ENCODE measurements at regions not wholly inside any gene's neighbourhood (a gene's known extent, or its start where the extent isn't known, plus 50 kb on each side); places are given as distances from the start of the nearest gene placed in this dataset.
"Not testable (repeated sequence)": the region's sequence is repeated elsewhere in the genome, so short reads cannot be mapped to it uniquely, and the experiment has no call there.

DNA sequence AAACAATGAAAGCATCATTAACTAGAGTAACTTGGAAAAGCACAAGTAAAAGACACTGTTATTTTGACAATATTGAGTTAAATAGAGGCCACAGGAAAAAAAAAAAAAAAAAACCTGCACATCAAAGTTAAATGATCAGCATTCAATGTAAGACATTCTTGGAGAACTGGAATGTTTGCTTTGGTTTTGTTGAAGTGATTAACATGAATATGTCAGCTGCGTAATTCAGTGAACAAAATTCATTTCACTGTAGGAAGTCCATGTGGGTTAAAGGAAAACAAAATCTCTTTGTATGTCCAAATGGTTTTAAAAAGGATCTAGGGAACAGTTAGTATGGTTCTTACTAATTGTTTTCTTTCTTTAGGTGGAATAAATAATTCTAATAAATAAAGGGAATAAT is 252.8 kb upstream of the CNTN6 start:
- DNase-seq, result no peak

DNA sequence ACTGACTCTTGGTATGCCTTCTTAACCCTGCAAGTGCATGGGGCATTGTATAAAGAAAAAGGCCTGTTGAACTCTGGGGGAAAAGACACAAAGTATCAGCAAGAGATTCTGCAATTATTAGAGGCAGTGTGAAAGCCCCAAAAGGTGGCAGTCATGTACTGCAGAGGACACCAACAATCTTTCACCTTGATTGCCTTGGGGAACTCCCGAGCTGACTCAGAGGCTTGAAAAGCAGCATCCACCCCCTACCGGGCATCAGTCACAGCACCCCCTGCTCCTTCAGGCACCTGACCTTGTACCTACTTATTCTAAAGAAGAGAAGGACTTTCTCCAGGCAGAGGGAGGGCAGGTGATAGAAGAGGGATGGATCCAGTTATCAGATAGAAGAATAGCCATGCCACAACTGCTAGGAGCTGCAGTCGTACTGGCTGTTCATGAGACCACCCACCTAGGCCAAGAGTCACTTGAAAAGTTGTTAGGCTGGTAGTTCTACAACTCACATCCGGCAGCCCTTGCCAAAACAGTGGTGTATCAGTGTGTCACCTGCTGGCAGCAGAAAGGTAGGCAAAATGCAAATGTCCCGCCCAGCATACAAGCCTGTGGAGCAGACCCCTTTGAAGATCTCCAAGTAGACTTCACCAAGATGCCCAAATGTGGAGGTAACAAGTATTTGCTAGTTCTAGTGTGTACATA is 241.6 kb upstream of the CNTN6 start:
- no peak for DNase-seq

DNA sequence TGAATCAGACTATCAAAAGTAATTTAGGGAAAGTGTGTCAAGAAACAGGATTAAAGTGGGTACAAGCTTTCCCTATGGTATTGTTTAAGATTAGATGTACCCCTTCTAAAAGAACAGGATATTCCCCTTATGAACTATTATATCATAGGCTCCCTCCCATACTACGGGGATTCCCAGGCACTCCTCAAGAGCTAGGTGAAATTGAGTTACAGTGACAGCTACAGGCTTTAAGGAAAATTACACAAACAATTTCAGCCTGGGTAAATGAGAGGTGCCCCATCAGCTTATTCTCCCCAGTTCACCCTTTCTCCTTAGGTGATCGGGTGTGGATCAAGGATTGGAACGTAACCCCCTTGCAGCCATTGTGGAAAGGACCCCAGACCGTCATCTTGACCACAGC is 240.8 kb upstream of the CNTN6 start:
- no peak for DNase-seq

DNA sequence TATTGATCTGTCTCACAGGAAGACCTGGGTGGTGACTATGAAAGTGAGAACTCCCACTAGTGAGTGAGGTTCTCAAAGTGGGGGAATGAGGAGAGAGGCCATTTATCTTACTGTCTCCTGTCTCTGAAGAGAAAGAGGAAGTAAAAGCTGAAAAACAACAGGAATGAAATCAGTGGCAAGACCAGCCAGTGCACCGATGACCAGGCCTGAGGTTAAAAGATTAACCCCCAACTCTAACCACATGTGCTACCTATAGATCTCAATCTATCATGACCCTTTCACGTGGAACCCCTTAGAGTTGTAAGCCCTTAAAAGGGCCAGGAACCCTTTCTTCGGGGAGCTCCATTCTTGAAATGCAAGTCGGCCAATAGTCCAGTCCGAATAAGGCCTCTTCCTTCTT is 239.3 kb upstream of the CNTN6 start:
- no peak for DNase-seq

DNA sequence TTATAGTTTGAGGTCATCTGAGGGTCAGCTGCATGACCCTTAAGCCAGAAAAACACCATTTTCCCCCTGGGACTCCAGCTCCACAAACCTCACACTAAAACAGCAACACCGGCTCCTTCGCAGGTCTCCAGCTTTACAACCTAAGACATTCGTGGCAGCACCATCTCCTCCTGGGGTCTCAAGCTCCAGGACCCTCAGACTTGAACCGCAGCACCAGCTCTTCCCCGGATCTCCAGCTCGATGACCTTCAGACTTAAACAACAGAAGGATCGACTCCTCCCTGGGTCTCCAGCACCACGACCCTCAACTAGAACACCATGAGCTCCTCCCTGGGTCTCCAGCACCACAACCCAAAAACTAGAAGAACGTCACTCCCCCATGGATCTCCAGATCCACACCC is 233.7 kb upstream of the CNTN6 start:
- DNase-seq, result no peak

DNA sequence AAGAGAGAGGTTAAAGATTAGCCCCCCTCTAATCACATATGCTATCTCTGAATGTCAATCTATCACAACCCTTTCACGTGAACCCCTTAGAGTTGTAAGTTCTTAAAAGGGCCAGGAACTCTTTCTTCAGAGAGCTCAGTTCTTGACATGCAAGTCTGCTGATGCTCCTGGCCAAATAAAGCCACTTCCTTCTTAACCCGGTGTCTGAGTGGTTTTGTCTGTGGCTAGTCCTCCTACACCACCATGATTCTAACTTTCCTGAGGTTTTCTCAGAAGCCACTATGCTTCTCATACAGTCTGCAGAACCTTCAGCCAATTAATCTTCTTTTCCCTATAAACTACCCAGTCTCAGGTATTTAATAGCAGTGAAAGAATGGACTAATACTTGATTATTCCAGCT is 231.1 kb upstream of the CNTN6 start:
- no peak for DNase-seq

DNA sequence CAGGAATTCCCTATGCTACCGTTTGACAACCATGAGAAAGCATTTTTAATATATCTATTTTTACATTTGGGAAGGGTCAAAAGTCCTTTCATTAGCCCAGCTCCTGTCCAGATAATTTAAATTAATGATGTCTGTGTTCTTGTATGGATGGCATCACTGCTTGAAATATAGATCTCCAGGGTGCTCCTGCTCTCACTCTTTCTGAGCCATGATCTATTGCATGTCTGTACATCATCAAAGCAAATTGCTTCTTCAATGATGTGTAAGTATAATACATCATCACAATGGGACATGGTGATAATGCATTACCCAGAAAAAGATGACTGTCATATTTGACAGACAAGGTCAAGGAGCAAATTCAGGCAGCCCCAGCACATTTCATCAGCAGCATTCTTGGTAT is 223.6 kb upstream of the CNTN6 start:
- no peak for DNase-seq

DNA sequence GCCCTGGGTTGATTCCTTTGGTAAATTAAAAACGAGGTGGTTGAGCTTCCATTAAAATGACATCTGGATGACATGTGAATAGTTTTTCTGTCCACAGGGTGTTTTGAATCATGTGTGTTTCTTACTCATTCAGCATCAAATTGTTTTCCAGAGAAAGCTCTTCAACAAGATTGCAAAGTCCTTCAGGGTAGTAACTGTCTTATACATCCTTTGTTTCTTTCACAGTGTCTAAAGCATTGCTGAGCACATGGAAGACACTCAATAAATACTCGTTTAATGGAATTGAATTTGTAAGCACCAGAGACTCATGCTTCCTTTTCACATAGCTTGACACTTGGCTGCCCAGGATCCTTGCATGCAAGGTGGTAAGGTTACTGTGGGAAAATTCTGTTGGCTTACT is 223.1 kb upstream of the CNTN6 start:
- no peak for DNase-seq

DNA sequence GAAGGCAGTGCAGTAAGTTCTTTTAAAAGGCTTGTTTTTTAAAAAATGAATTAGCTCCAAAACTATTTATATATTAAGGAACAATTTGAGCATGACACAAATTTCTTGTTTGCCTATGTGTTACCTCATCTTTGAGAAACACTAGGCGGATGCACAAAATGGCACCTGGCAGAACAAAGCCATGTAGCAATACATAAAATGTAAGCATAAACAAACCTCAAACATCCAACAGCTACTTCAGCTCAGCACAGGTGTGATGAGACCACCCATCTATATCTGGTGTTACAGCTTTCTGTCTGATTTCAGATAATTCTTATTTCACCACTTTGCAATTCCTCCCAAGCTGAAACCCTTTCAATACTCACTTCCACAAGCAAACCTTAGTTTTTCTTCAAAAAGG is 221.2 kb upstream of the CNTN6 start:
- no peak for DNase-seq

DNA sequence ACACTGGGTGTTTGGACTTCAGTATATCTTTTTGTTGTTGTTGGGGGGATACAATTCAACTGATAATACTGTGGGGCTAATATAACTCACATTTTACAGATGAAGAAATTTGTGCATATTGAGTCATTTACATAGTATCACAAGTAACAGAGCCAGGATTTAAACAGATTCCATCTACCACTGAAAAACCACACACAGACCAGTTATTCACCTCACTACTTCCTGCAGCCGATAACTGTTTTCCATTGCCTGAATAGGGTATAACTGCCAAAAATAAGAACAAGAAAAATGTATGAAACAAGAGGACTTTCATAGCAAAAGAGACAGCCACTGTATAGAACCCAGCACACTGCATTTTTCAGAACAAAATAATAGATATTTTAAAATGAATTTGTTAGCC is 215.8 kb upstream of the CNTN6 start:
- DNase-seq, result no peak

DNA sequence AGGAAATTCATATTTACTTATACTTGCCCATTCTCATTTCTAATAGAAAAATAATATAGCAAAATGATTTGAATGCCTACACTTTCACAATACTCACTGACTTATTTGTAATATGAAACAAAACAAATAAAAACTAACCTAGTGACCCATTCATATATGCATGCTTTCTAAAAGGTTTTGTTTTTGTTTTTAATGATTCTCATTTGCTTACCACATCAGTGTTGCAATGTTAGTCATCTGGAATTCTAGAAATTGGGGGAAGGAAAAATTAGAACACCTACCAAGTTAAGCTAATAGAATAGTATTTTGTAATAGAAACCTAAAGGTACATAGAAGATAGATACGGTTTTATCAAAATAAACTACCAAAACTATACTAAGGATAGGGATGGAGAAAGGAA is 214.1 kb upstream of the CNTN6 start:
- DNase-seq, result no peak

DNA sequence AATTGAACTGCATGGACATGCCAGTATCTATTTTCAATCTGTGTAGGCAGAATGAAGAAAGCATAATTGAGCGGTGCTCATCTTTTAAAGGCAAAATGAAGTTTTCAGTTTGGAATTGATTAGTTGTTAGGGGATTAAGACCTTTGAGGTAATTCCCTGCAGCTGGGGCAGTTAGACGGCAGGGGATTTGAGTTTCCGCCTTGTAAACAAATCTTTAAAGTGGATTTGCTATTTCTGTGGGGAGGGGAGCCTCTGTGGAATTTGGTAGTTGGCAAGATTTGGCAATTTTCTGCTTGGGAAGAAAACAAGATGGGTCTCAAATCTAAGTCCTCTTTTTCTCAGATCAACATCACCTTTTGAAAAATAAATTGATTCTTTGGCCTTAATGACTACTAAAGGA is 212.5 kb upstream of the CNTN6 start:
- no peak for DNase-seq

DNA sequence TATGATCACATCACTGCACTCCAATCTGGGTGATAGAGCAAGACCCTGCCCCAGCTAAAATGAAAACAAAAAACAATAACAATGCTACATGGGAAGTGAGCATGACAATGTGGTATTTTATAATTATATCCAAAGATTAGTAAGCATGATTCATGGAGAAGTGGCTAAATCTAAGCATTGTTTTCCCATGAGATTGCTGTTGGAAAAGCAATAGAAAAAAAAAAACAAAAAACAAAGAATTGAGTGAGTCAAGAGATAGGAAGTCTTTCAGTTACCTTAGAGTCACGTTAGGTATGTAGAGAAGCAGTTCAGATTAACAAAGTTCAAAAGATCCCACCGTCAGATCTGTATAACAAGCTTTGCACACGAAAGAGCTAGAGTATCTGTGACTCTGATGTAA is 210.3 kb upstream of the CNTN6 start:
- no peak for DNase-seq

DNA sequence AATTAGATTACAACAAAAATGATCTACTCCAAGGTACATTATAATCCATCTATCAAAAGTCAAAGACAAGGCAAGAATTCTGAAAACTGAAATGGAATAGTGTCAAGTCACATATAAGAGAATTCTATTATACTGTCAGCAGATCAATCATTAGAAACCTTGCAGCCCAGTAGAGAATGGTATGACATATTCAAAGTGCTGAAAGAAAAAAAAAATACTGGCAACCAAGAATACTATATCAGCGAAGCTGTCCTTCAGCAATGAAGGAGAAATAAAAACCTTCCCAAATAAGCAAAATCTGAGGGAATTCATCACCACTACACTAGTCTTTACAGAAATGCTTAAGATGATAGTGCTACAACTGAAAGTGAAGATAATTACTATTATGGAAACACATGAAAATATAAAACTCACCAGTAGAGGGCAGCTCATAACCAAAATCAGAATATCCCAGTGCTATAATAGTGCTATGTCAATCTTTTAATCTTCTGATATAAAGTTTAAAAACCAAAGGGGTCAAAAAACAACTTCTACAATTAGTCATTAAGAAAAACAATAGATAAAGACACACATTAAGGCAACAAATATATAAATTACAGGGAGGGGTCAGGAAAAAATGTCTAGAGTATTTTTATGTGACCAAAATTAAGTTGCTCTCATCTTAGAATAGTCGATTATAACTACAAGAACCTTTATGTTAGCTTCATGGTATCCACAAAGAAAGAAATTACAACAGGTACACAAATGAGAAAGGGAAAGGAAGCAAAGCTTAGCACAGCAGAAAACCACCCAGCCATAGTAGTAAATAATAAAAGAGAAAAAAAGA is 190.7 kb upstream of the CNTN6 start:
- DNase-seq, result no peak

DNA sequence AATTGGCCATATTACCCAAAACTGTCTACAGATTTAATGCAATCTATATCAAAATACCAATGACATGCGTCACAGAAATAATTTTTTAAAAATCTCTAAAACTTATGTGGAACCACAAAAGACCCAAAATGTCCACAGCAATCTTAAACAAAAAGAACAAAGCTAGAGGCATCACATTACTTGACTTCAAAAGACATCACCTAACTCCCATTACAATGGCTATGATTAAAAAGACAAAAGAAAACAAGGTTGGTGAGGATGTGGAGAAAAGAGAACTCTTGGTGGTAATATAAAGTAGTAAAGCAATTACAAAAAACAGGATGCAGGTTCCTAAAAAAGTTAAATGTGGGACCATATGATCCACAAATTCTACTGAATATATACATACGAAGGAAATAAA is 187.6 kb upstream of the CNTN6 start:
- DNase-seq, result no peak

DNA sequence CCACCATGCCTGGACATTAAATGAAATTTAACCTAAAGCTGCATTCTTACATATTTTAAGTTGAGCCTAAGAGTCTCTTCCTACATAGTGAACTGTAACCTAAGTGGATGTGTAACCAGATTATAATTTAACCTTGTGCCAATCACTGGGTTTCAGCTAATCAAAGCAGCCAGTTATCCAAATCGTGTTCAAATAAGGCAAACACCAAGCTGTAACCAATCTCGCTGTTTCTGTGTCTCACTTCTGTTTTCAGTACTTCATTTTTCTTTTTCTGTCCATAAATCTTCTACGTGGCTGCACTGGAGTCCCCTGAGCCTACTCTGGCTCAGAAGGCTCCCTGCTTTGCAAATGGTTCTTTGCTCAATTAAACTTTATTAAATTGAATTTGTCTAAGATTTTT is 186.1 kb upstream of the CNTN6 start:
- DNase-seq, result no peak

DNA sequence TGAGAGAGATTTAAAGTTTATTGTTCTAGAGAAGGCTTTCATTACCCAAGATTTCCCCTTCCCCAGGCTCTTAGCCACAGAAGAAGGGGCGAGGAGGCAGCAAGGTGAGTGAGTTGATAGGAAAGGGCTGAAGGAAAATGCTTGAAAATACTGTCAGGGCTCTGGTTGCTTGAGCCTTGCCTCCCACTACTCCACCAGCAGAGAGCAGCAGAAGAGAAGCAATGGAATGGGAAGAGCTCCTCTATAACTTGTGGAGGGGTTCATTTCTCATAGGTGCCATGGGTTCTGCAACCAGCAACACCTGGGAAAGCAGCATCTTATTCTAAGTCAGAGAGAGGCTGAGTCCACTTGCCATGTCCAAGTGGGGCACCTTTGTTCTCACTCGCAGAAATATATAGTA is 184.0 kb upstream of the CNTN6 start:
- DNase-seq, result no peak

DNA sequence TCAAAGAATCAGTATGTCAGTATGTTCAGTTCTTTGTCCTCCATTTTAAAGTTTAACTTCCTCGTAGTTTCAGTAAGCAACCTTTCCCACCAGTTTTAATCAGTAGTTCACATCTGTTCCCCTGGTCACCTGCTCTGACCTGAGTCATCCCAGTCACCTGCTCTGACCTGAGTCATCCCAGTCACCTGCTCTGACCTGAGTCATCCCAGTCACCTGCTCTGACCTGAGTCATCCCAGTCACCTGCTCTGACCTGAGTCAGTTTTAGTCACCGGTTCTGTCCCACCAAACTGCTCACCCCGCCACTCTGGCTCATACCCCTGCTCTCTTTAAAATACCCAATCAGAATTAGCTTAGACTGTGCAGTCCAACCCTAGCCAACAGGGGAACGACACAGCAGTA is 180.1 kb upstream of the CNTN6 start:
- DNase-seq, result not testable (repeated sequence)

DNA sequence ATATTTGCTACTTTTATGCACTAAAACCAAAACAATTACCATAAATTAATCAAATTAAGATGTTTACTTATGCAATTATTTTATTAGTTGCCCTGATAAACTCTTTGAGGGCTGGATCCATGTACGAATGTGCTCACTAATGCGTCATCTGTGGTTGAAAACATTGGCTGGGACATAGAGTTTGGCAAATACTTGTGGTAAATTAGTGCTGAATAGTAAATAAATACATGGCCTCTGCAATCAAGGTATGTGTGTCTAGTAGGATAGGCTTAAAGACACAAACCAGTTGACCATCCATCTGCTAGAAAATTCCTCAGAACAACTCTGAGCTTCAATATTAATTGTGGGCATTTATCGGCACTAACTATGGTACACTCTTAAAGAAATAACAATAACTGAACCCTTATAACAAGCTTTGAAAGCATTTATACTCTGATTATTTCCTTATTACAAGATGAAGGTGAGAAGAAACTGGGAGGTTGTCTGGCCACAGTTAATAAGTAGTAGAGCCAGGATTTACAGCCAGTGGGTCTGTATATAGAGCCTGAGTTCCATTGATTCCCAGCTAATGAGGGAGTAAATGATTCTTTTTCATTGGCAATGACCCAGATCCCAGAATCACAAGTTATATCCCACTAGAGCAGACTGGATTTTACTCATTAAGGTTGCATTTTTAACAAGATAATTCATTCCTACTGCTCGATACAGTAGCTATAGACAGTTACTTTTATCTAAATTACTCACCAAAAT is 169.5 kb upstream of the CNTN6 start:
- DNase-seq, result no peak

DNA sequence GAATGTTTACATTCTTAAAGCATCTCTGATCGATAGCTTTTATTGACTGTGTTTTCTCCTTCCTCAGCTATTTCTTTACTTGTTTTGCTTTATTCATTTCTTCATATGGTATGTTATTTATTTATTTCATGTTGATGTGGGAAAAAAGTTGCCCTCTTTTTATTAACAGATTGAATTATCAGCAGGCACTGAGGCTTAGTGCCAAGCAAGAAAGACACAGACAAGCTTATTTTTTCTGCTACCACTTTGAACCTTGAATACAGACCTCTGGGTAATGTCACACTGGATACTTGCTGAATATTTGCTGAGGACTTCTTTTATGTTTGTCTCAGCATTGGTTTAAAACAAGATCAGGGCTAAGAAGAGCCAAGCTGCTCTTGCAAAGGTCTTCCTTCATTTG is 162.0 kb upstream of the CNTN6 start:
- no peak for DNase-seq

DNA sequence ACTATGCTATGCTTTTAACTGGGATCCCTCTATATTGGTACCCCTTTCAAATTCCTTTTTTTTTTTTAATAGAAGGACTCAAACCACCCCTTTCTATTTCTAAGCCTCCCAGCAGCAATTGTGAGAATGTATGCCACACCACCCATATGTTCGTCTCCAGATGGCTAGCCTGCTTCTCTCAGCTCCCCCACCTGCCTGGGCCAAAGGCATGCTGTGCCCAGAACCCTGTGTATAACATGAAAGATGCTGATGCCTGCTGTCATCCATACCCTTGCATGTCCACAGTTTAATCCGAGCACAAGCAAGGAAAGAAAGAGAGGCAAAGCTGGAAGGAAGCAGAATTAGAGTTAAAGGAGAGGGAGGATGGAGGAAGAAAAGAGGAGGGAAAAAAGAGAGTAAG is 159.5 kb upstream of the CNTN6 start:
- no peak for DNase-seq

DNA sequence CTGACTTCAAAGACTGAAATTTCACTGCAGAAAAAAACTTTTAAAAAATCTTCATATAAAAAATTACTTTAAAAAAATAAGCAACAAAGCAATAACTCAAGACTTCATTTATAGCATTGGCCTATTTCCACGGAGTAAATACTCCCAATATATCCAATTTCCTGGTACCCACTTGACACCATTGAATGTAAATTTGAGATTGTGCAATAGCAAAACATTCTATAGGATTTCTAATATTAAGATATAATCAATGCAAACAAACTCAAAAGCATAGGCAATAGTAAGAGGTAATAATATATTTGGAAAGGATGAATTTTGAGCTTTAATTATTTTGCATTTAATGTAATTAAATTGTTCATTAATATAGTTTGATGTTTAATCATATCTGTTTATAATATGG is 148.0 kb upstream of the CNTN6 start:
- DNase-seq, result no peak

DNA sequence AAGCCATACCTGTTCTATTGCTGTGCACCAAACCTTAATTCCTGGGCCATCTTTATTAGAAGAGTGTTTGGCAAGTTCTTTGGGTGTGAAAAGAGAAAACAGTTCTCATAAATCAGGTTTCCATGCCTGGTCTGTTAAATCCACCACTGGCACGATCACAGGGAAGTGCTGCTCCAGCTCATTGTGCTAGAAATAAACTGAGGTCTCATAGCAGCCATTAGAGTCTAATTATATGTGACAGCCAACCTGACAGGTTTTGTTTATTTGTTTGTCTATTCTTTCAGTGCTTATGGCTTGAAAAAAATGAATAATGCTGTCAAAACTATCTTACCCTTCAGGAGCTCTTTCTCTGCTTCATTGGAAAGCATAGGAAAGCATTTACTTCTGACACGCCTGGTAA is 147.1 kb upstream of the CNTN6 start:
- no peak for DNase-seq

DNA sequence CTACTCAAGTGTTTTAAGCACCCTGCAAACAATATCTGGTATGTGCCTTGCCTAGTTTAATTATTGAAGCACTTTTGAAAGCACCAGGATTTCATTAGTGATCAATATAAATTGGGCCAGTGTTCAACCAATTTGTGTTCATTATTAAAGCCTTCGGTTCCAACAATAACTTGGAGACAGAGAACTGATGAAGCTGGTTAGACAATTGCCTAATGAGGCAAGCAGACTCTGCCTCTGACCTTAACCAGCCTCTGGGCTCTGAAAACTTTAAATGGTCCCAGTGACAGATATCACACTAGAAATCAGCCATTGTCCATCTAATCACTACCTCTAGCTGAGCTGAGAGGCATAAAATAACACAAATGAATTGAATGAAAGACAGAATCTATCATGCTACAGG is 139.9 kb upstream of the CNTN6 start:
- no peak for DNase-seq
